ENCODE measurements at regions not wholly inside any gene's neighbourhood (a gene's known extent, or its start where the extent isn't known, plus 50 kb on each side); places are given as distances from the start of the nearest gene placed in this dataset.
"Not testable (repeated sequence)": the region's sequence is repeated elsewhere in the genome, so short reads cannot be mapped to it uniquely, and the experiment has no call there.

DNA sequence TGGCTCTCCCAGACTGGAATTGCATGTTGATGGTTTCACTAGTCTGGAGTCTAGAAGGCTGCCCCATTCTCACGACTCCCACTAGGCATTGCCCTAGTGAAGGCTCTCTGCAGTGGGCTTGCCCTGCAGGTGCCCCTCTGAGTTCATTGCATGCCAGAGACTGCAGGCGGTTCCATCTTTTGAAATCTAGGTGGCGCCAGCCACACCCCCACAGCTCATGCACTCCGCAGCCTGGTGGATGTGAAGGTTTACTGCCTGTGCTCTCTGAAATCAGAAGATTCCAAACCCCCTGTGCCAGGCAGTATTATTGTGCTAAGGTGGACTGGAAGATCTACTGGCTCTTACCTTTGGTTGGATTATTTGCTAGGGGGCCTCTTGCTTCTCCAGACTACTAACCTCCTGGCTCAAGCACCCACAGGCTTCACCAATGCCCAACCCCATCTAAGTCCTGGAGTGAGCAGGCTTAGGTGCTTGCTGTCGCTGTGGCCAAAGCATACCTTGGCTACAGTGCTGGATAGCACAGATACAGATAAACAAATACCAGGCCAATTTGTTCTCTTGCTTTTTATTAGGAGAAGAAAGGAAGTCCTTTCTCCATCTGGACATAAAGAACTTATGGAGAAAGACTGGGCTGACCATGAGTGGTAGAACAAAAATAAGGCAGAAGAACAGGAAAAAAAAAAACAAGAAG lies 83.5 kb upstream of the SIM2 start:
- Histone ChIP-seq H3K27ac (ENCODE audit: low read depth in 1 of 2, low read length in 2 of 2) (no peak overlapping the region), H3K27me3 (ENCODE audit: control insufficient read depth in 2 of 2, insufficient read depth in 2 of 2, low read length in 2 of 2) (no peaks in the 10 kb centered on the region), H3K4me1 (ENCODE audit: control insufficient read depth in 1 of 2, insufficient read depth in 2 of 2, low read length in 2 of 2) (no peaks in the 10 kb centered on the region), H3K4me3 (replicated peaks in 1 of 3; ENCODE audit: low read depth in 2 of 3, low read length in 3 of 3) (no peak overlapping the region), H3K36me3 (replicated peaks in 1 of 2; ENCODE audit: control insufficient read depth in 1 of 2, insufficient read depth in 2 of 2, low read length in 2 of 2) (no peaks in the 10 kb centered on the region), H3K9me3 (replicated peaks in 1 of 2; ENCODE audit: control insufficient read depth in 1 of 2, insufficient read depth in 1 of 2, low read length in 2 of 2) (peaks cover 0 to 26% of the 10 kb centered on the region in 2 donors), H2AFZ (ENCODE audit: insufficient read depth, low read depth, low read length, poor library complexity, severe bottlenecking) (no peak overlapping the region), H3K9ac (ENCODE audit: insufficient read depth, low read length, poor library complexity, severe bottlenecking) (no peak overlapping the region), H3K79me2 (ENCODE audit: insufficient read depth, low read length) (no peaks in the 10 kb centered on the region), H4K20me1 (ENCODE audit: insufficient read depth, low read length) (no peaks in the 10 kb centered on the region), H3K4me2 (replicated peaks; ENCODE audit: extremely low read depth, low read length, poor library complexity, severe bottlenecking) (no peak overlapping the region)
- WGBS (ENCODE audit: insufficient coverage), result 92% methylated on average over 1 of the region's 5 CpGs
- H3K27me3 Mint-ChIP-seq (ENCODE audit: low read depth in 3 of 3), result peaks cover 1 to 12% (median 4%) of the 10 kb centered on the region in 3 donors
- DNase-seq, result no peak
- no peak for TF ChIP-seq CTCF (IDR thresholded peaks at IDR 0.05)
- H3K27ac Mint-ChIP-seq, result peak overlapping the region in 1 of 7 donors; percentile 7
- H3K4me3 Mint-ChIP-seq, result no peak overlapping the region
- H3K4me1 Mint-ChIP-seq, result no peaks in the 10 kb centered on the region
- intact Hi-C loops (cut with micrococcal nuclease), result no loop called here
- no peaks in the 10 kb centered on the region for H3K36me3 Mint-ChIP-seq
- peaks cover 9 to 47% (median 29%) of the 10 kb centered on the region in 7 donors for H3K9me3 Mint-ChIP-seq

DNA sequence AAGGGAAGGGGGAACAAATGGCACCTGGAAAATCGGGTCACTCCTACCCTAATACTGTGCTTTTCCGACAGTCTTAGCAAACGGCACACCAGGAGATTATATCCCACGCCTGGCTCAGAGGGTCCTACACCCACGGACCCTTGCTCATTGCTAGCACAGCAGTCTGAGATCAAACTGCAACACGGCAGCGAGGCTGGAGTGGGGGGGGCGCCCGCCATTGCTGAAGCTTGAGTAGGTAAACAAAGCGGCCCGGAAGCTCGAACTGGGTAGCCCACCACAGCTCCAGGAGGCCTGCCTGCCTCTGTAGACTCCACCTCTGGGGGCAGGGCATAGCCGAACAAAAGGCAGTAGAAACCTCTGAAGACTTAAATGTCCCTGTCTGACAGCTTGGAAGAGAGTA lies 82.1 kb upstream of the SIM2 start:
- H3K27me3 ChIP-seq (ENCODE audit: control insufficient read depth in 2 of 2, insufficient read depth in 2 of 2, low read length in 2 of 2); H3K4me3 Mint-ChIP-seq; H3K79me2 ChIP-seq (ENCODE audit: insufficient read depth, low read length); H3K9ac ChIP-seq (ENCODE audit: insufficient read depth, low read length, poor library complexity, severe bottlenecking); H3K27me3 Mint-ChIP-seq (ENCODE audit: low read depth in 3 of 3); H3K27ac ChIP-seq (ENCODE audit: low read depth in 1 of 2, low read length in 2 of 2); H3K4me1 Mint-ChIP-seq; H4K20me1 ChIP-seq (ENCODE audit: insufficient read depth, low read length); H3K36me3 Mint-ChIP-seq; intact Hi-C loops (cut with micrococcal nuclease); H3K4me2 ChIP-seq (replicated peaks; ENCODE audit: extremely low read depth, low read length, poor library complexity, severe bottlenecking); H2AFZ ChIP-seq (ENCODE audit: insufficient read depth, low read depth, low read length, poor library complexity, severe bottlenecking); H3K4me1 ChIP-seq (ENCODE audit: control insufficient read depth in 1 of 2, insufficient read depth in 2 of 2, low read length in 2 of 2); DNase-seq; H3K36me3 ChIP-seq (replicated peaks in 1 of 2; ENCODE audit: control insufficient read depth in 1 of 2, insufficient read depth in 2 of 2, low read length in 2 of 2); H3K4me3 ChIP-seq (replicated peaks in 1 of 3; ENCODE audit: low read depth in 2 of 3, low read length in 3 of 3): not testable (repeated sequence)
- Mint-ChIP-seq H3K9me3 (peaks cover 9 to 56% (median 38%) of the 10 kb centered on the region in 7 donors), H3K27ac (peak overlapping the region in 1 of 7 donors; percentile 61)
- peaks cover 0 to 26% of the 10 kb centered on the region in 2 donors for H3K9me3 ChIP-seq (replicated peaks in 1 of 2; ENCODE audit: control insufficient read depth in 1 of 2, insufficient read depth in 1 of 2, low read length in 2 of 2)
- 97% methylated on average over 10 of the region's 13 CpGs for WGBS (ENCODE audit: insufficient coverage)

GRCh38 chr21:36621794-36622193 lies 77.1 kb upstream of the SIM2 start:
- H3K27ac Mint-ChIP-seq; H3K36me3 ChIP-seq (replicated peaks in 1 of 2; ENCODE audit: control insufficient read depth in 1 of 2, insufficient read depth in 2 of 2, low read length in 2 of 2); H3K4me2 ChIP-seq (replicated peaks; ENCODE audit: extremely low read depth, low read length, poor library complexity, severe bottlenecking); H2AFZ ChIP-seq (ENCODE audit: insufficient read depth, low read depth, low read length, poor library complexity, severe bottlenecking); H3K4me1 Mint-ChIP-seq; DNase-seq; H3K4me1 ChIP-seq (ENCODE audit: control insufficient read depth in 1 of 2, insufficient read depth in 2 of 2, low read length in 2 of 2); H3K27ac ChIP-seq (ENCODE audit: low read depth in 1 of 2, low read length in 2 of 2); H3K4me3 ChIP-seq (replicated peaks in 1 of 3; ENCODE audit: low read depth in 2 of 3, low read length in 3 of 3); H3K4me3 Mint-ChIP-seq; H3K36me3 Mint-ChIP-seq; H3K79me2 ChIP-seq (ENCODE audit: insufficient read depth, low read length); H3K27me3 ChIP-seq (ENCODE audit: control insufficient read depth in 2 of 2, insufficient read depth in 2 of 2, low read length in 2 of 2); H4K20me1 ChIP-seq (ENCODE audit: insufficient read depth, low read length); intact Hi-C loops (cut with micrococcal nuclease); H3K27me3 Mint-ChIP-seq (ENCODE audit: low read depth in 3 of 3); H3K9ac ChIP-seq (ENCODE audit: insufficient read depth, low read length, poor library complexity, severe bottlenecking): not testable (repeated sequence)
- H3K9me3 Mint-ChIP-seq, result peaks cover 8 to 42% (median 23%) of the 10 kb centered on the region in 7 donors
- H3K9me3 ChIP-seq (replicated peaks in 1 of 2; ENCODE audit: control insufficient read depth in 1 of 2, insufficient read depth in 1 of 2, low read length in 2 of 2), result peaks cover 10 to 15% of the 10 kb centered on the region in 2 donors
- WGBS (ENCODE audit: insufficient coverage), result no CpG with 5 or more reads among the region's 1 CpG

All from CD14-positive monocyte (primary cell).